Smooth muscle cell (in vitro differentiated cells): ENCODE measurements at regions not wholly inside any gene's neighbourhood (a gene's known extent, or its start where the extent isn't known, plus 50 kb on each side); places are given as distances from the start of the nearest gene placed in this dataset.

ENCODE experiments used
- DNase-seq: peaks from one replicate; lab custom pipeline; 2025; ENCODE audit not compliant: unreplicated experiment; lab: John Stamatoyannopoulos, UW
- H2AFZ ChIP-seq: fragments of 200-600 bp; sonication (generic); 2 replicates; pipeline ENCODE4 v1.6.0; 2016; ENCODE audit warnings: antibody characterized with exemption, low read depth, mild to moderate bottlenecking
- H3F3A ChIP-seq: fragments of 200-600 bp; sonication (generic); 2 replicates; pipeline ENCODE4 v1.6.0; 2017; ENCODE audit warnings: antibody characterized with exemption, low read depth
- H3K27ac ChIP-seq: fragments of 200-600 bp; sonication (generic); 2 replicates; pipeline ENCODE4 v1.5.1; 2016; ENCODE audit warnings: low read depth, mild to moderate bottlenecking
- H3K27me3 ChIP-seq: fragments of 200-600 bp; sonication (generic); 2 replicates; pipeline ENCODE4 v1.6.1; 2016; ENCODE audit warnings: low read depth, mild to moderate bottlenecking
- H3K36me3 ChIP-seq: fragments of 200-600 bp; sonication (generic); 2 replicates; pipeline ENCODE4 v1.5.1; 2016; ENCODE audit warnings: low read depth
- H3K4me1 ChIP-seq: fragments of 200-600 bp; sonication (generic); 2 replicates; pipeline ENCODE4 v1.5.1; 2016; ENCODE audit warnings: low read depth
- H3K4me2 ChIP-seq: fragments of 200-600 bp; sonication (generic); 2 replicates; pipeline ENCODE4 v1.6.0; 2016; ENCODE audit warnings: mild to moderate bottlenecking
- H3K4me3 ChIP-seq: fragments of 200-600 bp; sonication (generic); 2 replicates; pipeline ENCODE4 v1.5.1; 2016; ENCODE audit warnings: mild to moderate bottlenecking
- H3K79me2 ChIP-seq: fragments of 200-600 bp; sonication (generic); 2 replicates; pipeline ENCODE4 v1.6.0; 2016; ENCODE audit warnings: low read depth, mild to moderate bottlenecking
- H3K9ac ChIP-seq: fragments of 200-600 bp; sonication (generic); 2 replicates; pipeline ENCODE4 v1.6.0; 2016; ENCODE audit warnings: low read depth
- H3K9me3 ChIP-seq: fragments of 200-600 bp; sonication (generic); replicated peaks from 2 replicates; pipeline ENCODE4 v1.5.1; 2016; ENCODE audit warnings: low read depth
- H4K20me1 ChIP-seq: fragments of 200-600 bp; sonication (generic); 2 replicates; pipeline ENCODE4 v1.6.0; 2016; ENCODE audit warnings: low read depth
- CTCF ChIP-seq: fragments of 200-600 bp; sonication (generic); IDR thresholded peaks from 2 replicates; pipeline ENCODE4 v1.5.1; 2017; ENCODE audit warnings: borderline replicate concordance, mild to moderate bottlenecking, antibody characterized with exemption; ENCODE audit not compliant: insufficient read depth, poor library complexity, severe bottlenecking
- WGBS: methylation state at CpG from one replicate; pipeline ENCODE4 v1.1.7; 2016; ENCODE audit warnings: low lambda C conversion rate; 5-methylcytosine and 5-hydroxymethylcytosine counted together

DNA sequence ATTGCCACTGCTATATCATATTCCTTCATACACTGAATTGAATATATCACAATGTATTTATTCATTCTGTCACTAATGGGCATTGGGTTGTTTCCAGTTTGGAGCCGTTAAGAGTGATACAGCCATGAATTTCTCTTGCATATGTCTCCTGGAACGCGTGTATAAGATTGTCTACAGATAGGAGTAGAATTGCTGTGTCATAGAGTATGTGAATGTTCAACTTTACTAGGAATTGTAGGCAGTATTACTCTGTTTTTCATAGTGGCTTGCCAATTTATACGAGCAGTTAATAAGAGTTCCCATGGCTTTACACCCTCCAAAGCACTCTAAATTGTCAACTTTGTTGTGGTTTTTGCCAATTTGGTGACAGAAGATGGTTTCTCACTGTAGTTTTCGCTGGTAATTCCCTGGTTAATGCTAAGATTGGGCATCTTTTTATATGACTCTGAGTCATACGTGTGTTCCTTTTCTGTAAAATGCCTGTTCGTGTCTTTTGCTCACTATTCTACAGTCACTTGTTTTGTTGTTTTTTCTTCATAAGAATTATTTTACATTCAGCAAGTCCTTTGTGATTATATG lies 136.1 kb upstream of the LIPC start:
- Histone ChIP-seq H3K4me2 (no peak overlapping the region), H3F3A (no peaks in the 10 kb centered on the region), H3K79me2 (no peaks in the 10 kb centered on the region), H3K9me3 (no peaks in the 10 kb centered on the region), H3K4me3 (no peak overlapping the region), H2AFZ (no peak overlapping the region), H3K4me1 (peaks cover 3% of the 10 kb centered on the region), H3K27me3 (no peaks in the 10 kb centered on the region), H3K9ac (no peak overlapping the region), H3K36me3 (no peaks in the 10 kb centered on the region), H3K27ac (no peak overlapping the region), H4K20me1 (no peaks in the 10 kb centered on the region)
- TF ChIP-seq CTCF, result no peak
- 67% methylated on average over 7 of the region's 7 CpGs for WGBS
- DNase-seq, result no peak

DNA sequence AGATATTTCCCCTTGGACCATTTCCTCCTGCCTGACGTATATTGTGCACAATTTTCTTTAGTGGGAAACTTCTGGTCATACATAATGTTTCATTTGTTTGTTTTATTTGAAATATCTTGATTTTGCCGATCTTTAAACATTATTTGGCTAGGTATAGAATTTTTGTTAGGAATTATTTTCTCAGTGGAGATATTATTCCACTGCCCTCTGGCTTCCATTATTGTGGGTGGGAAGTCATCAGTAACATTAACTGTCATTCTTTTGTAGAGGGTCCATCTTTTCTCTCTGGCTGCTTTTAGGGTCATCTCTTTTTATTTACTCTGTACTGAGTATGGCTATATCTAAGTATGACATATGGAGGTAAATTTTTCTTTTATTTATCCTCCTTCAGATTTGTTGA lies 135.5 kb upstream of the LIPC start:
- H2AFZ ChIP-seq, result no peak overlapping the region
- no peaks in the 10 kb centered on the region for H3F3A ChIP-seq
- no peak for DNase-seq
- H3K9me3 ChIP-seq, result no peaks in the 10 kb centered on the region
- H3K9ac ChIP-seq, result no peak overlapping the region
- H3K4me2 ChIP-seq, result no peak overlapping the region
- no peaks in the 10 kb centered on the region for H3K27me3 ChIP-seq
- no peak overlapping the region for H3K4me3 ChIP-seq
- H3K79me2 ChIP-seq, result no peaks in the 10 kb centered on the region
- no peaks in the 10 kb centered on the region for H3K36me3 ChIP-seq
- peaks cover 3% of the 10 kb centered on the region for H3K4me1 ChIP-seq
- WGBS, result 39% methylated on average over 2 of the region's 2 CpGs
- H4K20me1 ChIP-seq, result no peaks in the 10 kb centered on the region
- TF ChIP-seq CTCF, result no peak
- H3K27ac ChIP-seq, result no peak overlapping the region

DNA sequence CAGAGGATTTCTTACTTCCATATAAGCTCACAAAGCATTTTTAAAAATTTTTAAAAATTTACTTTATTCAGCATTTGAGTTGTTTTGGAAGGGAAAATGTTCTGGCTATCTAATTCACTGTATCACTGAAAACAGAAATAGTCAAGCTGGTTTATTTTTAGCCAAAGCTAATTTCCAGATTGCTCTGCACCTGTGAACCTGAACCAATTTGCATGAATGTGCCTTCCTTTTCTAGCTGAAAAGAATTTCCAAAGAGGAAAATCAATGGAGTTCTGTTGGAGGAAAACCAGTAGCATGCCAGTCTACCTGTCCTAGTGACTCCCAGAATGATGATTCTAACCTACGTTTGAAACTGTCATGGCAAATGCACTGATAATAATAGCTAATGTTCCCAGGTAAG lies 134.2 kb upstream of the LIPC start:
- no peaks in the 10 kb centered on the region for H3K79me2 ChIP-seq
- no peaks in the 10 kb centered on the region for H3F3A ChIP-seq
- no peak overlapping the region for H3K9ac ChIP-seq
- no peak overlapping the region for H3K4me3 ChIP-seq
- H3K9me3 ChIP-seq, result no peaks in the 10 kb centered on the region
- no peaks in the 10 kb centered on the region for H4K20me1 ChIP-seq
- H3K4me2 ChIP-seq, result no peak overlapping the region
- no peak overlapping the region for H3K27ac ChIP-seq
- H3K36me3 ChIP-seq, result no peaks in the 10 kb centered on the region
- H3K27me3 ChIP-seq, result no peaks in the 10 kb centered on the region
- peaks cover 3% of the 10 kb centered on the region for H3K4me1 ChIP-seq
- no peak for TF ChIP-seq CTCF
- no peak overlapping the region for H2AFZ ChIP-seq
- WGBS, result 85% methylated on average over 1 of the region's 1 CpG
- DNase-seq, result no peak
